ENCODE measurements at regions not wholly inside any gene's neighbourhood (a gene's known extent, or its start where the extent isn't known, plus 50 kb on each side); places are given as distances from the start of the nearest gene placed in this dataset.
"Not testable (repeated sequence)": the region's sequence is repeated elsewhere in the genome, so short reads cannot be mapped to it uniquely, and the experiment has no call there.

DNA sequence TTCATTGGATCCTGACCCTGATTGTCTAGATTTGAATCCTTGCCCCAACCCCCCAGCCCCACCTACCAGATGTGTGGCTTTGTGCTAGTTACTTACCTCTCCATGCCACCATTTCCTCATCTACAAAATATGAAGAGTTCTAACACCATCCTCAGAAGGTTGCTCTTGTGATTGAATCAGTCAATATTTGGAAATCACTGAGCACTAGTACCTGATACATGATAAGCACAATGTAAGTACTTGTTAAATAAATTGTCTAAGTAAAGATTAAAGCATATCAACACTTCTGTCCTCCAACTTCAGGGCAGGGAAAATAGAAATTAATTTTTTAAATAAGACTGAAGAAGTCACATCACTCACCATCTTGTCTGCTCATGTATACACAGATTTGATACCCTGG is 249.6 kb upstream of the KLF3 start:
- no peak for DNase-seq

DNA sequence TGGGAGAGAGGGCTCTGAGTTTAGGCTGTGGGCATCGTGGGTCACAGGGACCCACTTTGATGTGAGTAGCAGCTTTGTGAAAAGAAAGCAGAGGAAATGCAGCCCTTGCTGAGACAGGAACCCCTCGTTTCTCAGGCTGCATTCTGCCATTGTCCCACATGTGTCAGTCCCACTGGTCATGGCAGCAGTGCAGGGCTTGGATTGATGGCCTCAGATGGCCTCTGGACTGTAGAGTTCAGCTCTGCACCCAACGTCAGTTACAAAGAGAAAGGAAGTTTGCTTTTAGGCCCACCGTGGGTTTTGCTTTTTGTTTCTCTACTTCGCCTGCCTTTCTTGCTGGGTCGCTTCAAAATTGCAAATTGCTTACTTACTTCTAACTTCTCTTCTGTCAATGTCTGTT is 248.3 kb upstream of the KLF3 start:
- no peak for DNase-seq

DNA sequence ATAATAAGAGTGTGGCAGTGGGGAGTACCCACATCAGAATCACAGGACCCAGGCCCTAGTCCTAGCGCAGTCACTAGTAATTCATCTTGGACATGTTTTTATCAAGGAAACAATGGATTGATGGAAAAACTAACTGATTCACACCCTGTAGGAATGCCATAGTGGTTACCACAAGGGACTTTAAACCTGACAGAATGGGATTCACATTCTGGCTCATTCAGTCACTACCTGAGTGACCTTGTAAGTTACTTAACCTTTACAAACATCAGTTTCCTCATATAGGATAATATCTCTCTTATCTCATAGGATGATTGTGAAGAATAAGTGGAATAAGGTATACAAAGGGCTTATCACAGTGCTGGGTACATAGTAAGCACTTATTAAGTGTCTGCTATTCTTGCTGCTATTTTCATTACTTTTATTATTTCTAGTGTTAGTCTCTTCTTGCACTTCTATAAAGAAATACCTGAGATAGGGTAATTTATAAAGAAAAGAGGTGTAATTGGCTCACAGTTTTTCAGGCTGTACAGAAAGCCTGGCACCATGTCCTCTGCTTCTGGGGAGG is 247.5 kb upstream of the KLF3 start:
- DNase-seq: no peak

DNA sequence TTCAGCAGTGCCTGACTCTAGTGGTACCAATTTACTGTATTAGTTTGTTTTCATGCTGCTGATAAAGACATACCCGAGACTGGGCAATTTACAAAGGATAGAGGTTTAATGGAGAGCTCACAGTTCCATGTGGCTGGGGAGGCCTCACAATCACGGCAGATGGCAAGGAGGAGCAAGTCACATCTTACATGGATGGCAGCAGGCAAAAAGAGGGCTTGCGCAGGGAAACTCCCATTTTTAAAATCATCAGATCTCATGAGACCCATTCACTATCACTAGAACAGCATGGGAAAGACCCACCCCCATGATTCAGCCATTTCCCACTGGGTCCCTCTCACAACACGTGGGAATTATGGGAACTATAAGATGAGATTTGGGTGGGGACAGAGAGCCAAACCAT is 243.7 kb upstream of the KLF3 start:
- DNase-seq: not testable (repeated sequence)

DNA sequence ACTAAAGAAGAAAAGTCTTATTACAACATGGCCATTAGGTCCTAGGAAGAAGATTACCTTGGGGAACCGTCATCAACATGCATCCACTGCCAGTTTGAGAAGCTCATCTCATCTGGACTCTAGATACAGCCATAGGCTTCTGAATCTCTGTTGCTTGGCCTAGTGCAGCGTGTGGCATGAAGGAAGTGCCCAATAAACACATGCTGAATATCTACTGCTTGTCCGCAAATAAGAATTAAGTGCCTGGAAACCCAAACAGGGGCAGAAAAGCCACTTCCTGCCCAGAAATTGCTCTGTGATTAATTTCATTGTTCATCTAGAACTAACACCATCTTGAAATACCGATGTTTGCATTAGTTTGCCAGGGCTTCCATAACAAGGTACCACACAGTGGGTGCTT is 241.1 kb upstream of the KLF3 start:
- no peak for DNase-seq

DNA sequence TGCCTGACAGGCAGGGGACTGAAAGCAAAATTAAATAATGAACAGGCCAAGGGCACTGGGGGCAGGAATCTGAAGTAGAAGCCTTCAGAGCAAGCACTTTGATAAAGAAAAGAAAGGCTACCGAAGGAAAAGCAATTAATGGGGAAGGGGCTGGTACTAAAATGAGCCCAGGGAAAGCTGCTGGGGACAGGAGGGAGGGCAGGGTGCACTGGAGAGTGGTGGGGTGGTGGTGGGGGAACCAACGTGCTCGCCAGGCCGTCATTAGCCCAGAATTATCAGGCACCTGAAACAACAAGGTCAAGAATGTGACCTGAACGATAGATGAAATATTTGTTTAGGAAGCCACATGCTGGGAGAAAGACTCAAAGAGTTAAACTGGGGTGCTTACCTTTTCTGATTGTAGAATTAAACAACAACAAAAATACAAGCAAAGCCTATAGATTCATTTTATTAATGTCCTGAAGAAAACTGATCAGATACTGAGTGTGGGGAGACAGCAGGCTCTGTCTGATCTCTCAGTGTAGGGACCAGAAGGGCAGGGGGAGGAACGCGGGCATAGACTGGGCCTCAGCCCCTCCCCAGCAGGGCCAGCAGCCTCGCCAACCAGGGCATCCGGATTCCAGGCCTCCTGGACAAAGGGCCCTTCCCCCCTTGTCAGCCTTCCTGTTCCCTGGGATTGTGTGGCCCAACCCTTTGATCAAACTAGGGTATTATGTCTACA is 239.7 kb upstream of the KLF3 start:
- no peak for DNase-seq

DNA sequence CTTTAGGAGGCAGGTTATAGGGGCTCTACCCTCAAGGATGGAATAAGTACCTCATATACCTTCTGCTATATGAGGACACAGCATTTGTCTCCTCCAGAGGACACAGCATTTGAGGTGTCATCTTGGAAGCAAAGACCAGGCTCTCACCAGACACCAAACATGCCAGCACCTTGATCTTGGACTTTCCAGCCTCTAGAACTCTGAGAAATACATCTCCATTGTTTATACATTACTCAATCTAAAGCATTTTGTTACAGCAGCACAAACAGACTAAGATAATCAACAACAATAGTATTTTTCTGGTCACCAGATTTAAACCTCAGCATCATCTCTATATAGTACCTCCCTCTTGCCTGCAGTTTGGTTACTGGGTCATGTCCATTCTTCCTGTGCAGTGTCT is 237.5 kb upstream of the KLF3 start:
- no peak for DNase-seq

DNA sequence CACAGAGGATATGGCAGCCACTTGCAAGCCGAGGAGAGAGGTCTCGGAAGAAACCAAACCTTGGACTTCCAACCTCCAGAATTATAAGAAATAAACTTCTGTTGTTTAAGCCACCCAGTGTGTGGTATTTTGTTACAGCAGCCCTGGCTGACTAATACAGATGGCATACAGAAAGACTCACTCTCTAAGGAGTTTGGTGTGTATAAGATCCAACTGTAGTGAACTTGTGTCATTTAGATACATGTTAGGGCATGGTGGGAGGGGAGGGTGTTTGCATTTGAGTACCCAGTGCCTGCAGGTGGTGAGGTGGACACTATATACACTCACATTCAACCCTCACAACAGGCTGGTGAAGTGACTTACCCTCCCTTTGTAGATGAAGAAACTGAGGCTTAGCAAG is 233.2 kb upstream of the KLF3 start:
- DNase-seq: no peak

DNA sequence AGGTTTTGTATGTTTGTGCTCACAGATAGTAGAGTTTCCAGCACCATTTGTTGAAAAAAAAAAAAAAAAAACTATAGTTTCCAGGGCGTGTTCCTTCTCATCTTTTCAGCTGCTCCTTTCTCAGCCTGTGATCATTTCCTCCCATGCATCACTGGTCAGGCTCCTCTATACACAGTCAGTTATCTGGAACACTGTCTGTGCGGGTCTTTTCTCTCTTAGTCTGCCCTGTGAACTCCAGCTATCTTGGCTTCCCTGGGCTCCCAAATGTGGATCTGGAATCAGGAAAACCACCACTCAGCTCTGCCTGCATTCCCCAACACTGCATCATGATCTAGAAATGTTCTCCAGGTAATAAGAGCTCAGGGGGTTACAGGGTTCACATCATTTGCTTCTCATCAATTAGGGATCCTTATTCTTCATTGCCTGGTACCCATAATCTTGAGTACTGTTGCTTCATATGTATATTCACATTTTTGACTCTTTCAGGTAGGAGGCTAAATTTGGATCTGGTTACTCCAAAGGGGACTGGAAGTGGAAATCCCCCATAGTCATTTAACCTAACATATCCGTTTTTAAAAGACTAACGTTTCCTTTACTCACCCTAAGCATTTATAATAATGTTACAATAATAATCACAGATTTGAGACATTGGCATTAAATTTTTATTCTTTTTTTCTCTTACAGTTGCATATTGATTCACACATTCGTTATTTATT is 221.8 kb upstream of the KLF3 start:
- no peak for DNase-seq

DNA sequence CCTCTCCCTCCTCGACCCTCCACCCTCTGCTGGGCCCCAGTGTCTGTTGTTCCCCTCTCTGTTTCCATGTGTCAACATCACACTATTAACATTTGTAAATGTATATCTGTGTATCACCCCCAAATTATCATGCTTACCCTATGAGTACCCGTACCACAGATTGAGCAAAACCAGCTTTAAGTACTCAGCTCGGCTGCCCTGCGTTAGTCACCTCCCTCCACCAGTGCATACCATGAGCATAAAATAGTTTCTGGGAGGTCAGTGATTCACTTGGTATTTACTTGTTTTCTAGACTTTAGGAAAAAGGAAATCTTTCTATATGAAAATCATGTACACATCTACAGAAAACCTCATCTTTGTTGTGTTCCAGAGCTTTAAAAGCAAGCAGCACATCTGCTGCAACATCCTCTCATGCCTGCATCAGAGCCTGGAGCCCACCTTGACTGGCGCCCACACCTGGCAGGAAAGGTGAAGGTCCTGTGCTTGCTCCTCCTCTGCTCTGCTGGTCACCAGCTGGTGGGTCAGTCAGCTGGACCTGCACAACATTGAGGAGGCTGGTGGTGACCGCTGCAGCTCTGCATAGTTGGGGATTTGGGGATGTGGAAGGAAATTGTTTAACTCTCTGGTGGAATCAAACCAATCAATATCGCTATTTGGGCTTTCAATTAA is 214.4 kb upstream of the KLF3 start:
- DNase-seq: no peak

DNA sequence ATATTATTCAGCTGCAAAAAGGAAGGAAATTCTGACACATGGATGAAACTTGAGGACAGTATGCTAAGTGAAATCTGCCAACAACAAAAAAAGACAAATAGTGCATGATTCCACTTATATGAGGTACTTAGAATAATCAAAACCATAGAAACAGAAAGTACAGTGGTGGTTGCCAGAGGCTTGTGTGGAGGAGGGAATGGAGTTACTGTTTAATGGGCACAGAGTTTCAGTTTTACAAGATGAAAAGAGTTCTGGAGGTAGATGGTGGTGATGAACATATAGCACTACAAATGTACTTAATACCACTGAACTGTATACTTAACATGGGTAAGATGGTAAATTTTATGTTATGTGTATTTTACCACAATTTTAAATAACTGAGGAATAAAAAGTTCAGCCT is 212.0 kb upstream of the KLF3 start:
- no peak for DNase-seq

DNA sequence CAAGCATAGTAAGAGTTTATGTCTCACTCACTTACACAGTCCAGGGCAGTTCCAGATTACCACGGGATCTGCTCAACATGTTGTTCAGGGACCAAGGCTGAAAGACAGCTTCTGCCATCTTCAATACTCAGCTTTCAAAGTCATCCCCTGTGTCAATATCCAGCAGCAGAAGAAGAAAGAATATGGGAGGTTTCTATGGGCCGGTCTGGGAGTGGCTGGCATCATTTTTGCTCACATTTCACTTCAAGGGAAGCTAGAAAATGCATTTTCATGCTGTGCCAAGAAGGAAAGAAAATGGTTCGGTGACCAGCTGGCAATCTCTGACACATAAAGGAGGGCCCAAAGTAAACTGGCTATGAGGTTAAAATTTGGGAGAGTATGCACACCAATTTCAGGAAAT is 211.5 kb upstream of the KLF3 start:
- DNase-seq: no peak

DNA sequence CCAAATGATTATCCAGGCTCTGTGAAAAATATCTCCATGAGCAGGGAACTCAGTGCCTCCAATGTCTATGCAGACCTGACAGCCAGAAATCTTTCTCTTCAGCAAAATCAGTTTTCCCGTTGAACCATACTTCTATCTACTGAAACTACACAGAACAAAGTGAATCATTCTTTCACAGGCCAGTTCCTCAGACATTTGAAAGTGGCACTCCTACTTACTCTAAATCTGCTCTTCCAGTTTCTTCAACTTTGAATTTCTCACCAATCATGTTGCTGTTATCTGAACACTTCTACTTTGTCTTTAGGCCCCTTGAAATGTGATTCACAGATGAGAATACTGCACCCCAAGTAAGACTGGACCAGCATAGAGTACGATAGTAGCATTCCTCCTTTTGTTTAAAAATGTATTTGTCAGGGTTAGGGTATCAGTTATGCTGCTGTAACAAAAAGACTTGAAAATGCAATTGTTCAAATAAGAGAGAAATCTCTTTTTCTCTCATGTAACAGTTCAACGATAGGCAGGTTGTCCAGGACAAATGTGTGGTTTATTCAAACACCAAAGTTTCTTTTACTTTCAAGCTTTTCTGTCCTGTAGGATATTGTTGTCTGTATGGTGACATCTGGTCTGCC is 210.6 kb upstream of the KLF3 start:
- no peak for DNase-seq

DNA sequence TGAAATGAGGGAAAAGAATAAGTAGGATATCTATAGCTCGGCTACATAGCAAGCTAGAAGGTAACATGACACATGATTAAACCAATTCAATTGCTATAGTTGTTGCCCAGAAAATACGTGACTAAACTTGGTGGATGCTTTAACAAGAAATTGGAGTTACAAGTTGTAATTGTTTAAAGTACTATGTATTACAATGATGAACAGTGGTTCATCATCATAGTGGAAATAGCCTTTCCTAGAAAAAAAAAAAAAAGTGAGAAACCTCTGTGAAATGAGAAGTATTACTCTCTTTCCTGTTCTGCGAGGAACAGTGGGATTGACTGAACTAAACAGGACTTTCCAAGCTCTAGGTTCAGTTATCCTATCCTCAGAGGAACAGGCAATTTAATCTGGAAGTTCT is 209.7 kb upstream of the KLF3 start:
- DNase-seq: no peak

DNA sequence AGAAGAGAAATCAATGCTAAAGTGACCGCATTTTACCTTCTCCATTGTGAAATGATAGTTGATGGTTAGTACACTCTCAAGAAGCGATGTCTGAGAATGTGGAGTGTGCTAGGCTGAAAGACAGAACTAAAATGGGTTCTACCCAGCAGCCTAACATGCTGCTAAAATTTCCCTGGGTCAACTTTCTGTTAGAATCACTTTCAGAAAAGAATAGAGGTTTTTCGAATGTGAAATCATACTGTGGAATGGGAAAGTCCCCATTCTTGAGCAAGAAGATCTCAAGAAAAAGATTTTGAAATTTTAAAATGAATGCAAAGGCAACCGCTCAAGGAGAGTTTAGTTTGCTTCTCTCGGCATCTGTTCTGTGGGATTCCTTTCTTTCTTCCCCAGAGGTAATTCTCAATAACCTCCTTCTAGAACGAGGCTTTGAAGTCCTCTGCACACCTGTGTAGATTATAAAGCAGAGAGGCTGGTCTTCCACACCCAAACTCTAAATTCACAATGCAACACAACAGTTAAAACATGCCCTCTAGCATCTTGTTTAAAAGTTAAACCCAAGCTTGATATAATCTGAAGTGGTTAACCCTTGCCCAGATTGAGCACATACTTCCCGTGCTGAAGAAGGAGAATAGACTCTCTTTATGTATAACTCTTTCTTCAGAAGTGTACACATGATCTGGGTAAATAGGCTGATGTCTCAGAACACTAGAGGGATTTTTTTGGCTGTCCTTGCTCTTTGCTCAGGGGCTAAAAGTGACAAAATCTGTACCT is 208.7 kb upstream of the KLF3 start:
- DNase-seq: no peak

DNA sequence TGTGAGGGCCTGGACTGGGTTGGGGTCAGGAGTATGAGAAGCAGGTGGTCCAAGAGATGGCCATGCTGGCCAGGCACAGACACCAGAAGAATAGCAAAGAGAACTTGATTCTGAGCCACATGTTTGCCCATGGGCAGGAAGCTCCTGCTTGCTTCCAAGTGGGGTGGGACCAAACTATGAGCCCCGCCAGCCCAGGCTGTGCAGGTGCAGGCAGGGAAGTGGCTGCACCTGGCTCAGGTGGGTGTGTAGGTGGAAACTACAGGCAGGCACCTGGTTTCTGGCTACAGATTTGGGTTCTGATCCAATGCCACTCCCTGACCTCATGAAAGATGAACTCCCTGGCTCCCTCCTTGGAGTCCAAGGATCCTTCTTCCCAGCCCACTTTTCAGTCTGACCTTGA is 207.9 kb upstream of the KLF3 start:
- DNase-seq: no peak

DNA sequence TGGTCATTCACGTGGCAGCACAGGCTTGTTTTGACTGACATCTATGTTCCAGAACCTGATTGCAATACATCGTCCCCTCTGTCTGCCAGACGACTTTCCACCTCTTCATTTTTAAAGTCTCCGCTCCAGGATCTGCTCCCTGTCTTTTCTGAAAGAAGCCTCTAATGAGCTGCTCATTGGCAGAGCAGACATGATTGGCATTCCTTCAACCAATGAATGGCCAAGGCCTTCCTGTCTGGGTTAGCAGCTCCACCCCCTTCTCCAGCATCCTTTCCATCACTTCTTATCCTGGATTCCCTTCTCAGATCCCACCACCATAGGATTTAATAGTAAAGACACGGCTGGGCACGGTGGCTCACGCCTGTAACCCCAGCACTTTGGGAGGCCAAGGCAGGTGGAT is 202.7 kb upstream of the KLF3 start:
- DNase-seq: no peak

DNA sequence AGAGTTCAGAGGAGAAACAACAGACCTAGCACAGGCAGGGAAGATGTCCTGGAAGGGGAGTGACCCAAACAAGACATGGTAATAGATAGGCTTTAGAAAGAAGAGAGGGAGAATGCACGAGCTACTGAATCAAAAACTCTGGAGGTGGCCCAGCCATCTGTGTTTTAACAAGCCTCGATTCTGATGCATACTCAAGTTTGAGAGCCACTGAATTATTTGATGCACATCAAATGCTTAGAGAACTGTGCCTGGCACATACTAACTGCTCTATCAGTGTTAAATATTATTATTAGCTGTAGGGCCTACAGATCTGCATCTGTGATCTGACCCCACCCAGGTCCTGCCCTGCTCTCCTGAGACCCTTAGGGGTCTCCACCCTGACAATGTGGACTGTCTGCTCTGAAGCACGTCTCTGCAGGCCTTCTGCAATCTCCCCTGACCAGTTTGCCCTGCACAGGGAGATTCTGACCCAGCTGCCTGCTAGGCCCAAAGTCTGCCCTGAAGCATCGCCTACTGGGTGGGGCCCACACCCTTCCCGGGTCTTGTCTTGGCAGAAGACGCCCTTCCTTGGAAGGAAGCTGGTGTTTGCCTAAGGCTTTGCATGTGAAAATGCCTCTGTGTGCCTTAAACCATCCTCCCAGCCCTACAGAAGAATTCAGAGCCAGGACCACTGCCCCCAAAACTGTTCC is 201.5 kb upstream of the KLF3 start:
- DNase-seq: no peak

DNA sequence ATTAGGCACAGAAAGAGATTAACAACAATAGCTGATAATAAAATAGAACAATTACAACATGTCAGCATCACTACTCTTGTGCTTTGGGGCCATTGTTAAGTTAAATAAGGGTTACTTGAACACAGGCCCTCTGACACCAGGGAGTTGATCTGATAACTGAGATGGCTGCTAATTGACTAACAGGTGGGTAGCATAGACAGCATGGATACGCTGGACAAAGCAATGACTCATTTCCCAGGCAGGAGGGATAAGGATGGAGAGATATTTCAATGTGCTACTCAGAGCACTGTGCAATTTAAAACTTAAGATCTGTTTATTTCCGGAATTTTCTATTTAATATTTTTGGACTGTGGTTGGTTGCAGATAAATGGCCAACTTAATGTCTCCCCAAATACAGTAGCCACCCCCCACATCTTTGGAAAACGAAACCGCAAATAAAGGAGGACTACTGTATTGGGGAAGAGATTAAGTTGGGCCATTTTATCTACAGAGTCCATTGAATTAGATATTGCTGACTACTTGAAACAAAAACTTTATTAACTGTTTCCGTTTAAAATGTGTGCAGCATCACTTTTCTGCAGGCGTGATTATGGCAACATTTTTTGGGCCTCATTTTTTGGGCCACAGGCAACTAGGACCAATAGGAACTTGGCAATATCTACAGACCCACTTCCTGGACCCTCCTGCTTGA is 200.6 kb upstream of the KLF3 start:
- no peak for DNase-seq

DNA sequence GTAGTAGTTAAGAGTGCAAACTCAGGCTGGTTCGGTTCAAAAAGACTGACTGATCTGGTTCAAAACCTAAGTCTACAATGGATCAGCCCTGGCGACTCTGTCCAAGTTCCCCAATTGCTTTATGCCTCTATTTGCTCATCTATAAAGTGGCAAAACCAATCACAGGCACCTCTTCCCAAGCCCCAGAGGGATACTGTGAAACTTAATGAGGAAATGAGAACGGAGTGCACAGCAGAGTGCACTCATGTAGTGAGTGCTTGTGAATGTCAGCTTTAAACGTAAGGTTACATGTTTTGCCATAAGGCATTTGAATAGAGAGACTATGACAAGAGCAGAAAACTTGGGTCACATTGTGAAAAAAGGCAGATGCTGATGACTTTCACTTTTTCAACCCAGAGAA is 199.7 kb upstream of the KLF3 start:
- DNase-seq: no peak
